CD4-positive, alpha-beta T cell treated with Interleukin-4 for 1 hour (primary cell): ENCODE measurements at regions not wholly inside any gene's neighbourhood (a gene's known extent, or its start where the extent isn't known, plus 50 kb on each side); places are given as distances from the start of the nearest gene placed in this dataset.

Experiments
- DNase-seq, 2 donors: peaks; one replicate each; pipeline ENCODE4 v3.0.0-alpha.2; 2020 to 2022

DNA sequence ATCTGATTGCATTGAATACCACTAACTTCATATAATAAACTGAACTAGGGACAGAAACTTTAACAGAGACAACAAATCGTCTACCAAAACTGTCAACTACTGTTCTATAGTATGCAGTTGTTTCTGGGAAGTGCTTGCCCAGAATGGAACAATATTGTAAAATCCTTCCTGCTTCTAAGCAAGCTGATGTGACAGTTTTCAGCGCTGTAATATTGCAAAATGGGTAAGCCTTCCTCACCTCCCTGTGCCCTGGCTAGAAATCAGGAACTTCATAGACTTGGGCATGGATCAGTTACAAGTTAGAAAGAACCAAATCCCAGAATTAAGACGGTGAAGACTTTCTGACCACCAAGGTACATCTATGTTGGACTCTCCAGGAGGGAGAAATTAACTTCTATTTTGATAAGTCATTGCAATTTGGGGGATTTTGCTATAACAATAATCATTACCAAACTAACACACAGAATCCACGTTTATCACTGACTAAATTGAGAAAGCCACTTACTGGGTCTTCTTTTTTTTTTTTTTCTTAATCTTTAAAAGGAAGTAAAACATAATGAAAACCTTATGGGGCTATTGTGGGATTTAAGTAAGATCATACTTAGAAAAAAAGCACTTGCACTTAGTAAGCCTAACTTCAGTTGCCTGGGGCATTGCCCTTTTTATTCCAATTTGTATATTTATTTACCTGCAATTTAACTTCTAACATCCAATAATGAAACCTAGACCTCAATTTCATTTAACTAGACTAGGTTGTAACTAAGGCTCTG lies 261.5 kb downstream of the TRIB2 start:
- no peak for DNase-seq

DNA sequence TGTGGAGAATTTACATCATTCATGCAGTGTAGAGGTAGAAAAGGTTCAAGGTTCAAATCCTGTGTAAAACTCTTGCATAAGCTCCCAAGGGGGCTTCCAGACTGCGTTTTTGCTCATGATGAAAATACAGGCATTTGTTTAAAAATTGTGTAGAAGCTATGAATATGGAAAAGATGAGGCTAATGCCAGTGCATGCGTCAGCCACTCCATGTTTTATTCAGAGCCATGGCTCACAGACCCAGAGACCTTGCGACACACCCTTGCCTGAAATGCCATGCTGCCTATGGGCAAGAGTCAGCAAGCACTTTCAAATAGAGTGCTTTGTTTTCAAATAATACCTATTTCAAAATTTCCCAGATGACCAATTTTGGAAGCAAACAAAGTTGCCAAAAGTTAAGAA lies 262.3 kb downstream of the TRIB2 start:
- DNase-seq = no peak

DNA sequence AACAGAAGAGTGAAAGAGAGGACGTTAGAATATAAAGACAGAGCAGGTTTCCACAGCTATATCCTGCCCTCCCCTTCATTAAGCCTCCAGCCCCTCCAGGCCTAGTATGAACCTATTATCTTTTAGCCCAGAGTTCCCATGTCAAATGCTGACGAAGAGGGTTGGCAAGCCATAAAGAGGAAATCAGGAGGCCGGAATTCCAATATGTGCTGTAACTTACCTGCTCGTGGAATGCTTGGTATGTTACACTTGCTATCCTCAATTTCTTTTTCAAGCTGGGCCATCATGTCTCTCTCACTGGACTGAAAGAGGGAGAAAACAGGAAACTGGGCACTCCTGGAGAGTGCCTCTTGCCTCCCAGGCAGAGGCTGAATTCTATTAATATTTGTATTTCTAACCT lies 264.1 kb downstream of the TRIB2 start:
- no peak for DNase-seq

DNA sequence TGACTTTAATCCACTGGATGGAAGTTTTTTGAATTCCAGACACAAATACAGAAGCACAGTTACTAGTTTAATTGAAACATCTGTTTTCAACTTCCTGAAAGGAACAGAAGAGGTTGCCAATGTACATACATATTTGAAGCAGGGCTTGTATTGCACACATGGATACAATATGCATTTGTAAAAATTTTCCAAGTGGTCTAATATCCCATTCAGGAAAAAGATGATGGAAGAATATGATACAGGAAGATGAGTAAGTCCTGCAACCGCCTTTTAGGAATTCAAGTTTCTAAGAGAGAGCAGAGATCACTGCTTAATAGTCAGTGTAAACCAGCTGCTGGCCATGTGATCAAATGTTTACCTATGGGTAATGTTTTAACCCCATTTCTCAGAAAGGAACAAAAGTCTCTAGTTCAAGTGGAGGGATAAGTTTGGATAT lies 265.4 kb downstream of the TRIB2 start:
- DNase-seq = no peak

DNA sequence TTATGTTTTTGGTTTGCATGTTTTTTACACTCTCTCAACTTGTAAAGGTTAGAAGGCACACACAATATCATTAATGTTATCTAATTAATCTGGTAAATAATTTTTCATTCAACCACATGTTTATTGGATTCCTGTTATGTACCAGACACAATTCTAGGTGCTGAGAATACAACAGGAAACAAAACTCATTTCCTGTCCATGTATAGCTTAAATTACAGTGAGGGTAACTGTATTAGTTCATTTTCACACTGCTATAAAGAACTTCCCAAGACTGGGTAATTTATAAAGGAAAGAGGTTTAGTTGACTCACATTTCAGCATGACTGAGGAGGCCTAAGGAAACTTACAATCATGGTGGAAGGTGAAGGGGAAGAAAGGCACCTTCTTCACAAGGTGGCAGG lies 270.5 kb downstream of the TRIB2 start:
- no peak for DNase-seq

DNA sequence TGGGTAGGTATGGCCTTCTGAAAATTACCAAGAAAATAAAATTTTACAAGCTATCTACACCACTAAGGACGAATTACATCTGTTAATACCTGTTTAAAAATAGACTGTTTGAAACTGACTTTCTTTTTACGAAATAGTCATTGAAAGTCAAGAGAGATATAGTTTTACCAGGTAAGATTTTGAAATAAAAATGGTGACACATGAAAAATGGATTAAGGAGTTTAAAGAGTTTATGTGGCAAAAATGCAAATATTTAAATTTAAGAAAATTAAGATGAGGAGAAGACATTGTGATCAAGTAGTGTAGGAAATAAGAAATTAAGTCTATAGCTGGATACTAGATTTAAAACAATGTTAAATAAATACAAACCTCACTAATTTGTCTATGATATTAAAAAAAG lies 271.5 kb downstream of the TRIB2 start:
- DNase-seq = no peak

DNA sequence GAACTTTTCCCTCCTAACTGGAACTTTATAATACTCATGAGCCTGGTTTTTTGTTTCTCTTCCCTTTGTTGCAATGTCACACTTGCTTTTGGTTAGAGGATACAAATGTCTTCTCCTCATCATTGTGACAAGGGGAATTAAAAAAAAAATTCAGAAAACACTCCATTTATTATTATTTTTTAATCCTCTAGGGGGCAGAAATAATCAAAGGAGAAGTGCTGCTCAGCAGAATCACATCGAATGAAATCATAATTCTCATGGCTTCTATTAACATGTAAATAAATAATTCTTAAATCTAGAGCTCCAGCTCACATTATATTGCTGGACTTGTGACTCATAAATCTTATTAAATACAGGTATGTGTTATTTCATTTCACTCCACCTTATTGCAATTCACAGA lies 273.8 kb downstream of the TRIB2 start:
- DNase-seq = peak in 1 of 2 donors; percentile 31

DNA sequence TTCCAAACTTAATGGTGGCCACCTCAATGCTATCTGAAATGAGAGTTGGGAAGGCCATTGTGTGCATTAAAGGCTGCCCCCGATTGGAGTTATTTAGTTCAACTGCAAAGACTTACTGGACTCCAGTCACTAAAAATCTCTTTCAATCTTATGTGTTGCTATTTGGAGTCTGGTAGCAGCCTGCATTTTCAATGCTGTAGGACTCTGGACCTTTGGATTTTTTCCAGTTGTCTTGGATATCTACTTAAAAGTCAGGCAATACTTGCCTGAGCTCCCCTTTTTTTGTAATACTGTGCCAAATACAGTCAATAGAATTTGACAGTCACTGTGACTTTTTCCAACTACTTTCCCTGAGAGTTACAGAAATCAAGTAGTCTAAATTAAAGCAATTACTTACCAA lies 281.9 kb downstream of the TRIB2 start:
- DNase-seq = no peak

DNA sequence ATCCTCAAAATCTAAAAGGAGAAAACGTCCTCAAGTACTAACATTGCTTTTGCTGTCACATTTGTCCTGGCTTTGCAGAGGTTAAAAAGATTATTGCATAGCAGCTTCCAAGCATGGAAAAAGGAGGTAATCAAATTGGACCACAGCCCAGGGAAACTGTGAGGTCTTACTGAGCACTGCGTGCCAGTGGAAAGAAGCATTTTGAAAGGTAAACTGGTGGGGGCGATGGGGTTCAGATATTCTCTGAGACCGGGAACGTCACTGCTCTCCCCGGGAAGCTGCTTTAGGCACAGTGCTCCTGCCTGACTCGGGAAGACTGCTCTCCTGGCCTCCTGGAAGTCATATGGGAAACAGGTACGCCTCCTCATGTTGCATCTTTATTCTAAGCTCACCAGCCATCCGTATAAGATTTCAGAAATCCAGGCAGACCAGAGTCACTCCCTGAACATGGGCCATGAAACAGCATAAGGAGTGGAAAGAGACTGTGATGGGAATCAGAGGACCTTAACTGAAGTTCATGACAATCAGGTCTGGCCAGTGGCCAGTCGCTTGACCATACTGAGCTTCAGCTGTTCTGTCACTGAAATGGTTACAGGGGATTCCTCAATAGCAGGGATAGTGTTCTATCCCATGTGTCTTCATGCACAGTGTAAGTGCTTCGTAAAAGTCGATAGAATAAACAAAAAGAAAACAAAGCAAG lies 284.1 kb downstream of the TRIB2 start:
- no peak for DNase-seq

DNA sequence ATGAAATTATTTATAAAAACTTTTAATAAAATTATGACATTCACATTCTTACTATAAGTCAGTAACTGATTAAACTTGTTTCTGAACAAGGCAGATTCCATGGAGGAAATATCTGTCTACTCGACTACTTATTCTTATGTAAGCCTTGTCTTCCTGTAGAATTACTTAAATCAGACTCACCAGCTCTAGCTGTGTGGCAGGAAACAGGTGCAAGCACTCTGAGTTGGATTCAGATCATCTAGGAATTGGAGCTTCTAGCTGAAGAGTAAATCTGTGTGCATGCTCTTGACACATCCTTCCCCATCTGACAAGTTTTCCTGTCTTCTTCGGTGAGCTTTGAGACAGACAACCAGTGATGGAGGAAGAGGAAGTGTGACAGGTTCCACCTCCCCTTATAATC lies 284.7 kb downstream of the TRIB2 start:
- DNase-seq = no peak

DNA sequence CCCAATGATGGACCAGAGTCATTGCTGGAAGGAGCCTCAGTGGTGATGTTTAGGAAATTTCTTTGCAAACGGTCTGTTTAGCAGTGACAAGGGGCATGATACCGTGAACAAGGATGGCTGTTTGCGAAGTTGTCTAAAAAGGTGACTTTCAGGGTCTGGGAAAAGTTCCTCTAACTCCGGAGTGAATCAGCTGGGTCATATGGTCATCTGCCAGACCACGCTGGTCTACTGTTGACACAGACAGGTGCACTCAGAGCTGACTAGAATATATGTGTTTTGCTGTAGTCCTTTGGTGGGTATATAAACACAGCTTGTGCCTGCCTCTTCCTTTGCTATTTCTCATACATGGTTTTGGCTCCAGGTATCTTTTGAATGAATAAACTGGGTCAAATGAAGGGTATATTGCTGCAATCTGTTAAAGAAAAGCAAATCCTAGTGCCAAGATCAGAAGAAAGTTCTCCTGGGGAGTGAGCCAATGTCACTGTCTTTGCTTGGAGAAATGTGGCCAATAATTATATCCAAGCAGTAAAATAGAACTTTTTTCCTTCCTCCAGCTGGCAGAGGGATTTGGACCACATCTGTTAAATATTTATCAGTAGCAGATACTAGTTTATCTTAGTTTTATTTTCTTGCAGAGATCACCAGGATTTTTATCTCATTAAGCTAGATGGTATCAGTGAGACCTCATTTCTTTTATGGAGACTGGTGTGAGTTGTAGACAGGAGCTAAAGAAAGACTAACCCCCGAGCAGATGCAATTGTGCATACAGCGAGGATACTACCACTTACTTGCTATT lies 286.0 kb downstream of the TRIB2 start:
- DNase-seq = no peak

DNA sequence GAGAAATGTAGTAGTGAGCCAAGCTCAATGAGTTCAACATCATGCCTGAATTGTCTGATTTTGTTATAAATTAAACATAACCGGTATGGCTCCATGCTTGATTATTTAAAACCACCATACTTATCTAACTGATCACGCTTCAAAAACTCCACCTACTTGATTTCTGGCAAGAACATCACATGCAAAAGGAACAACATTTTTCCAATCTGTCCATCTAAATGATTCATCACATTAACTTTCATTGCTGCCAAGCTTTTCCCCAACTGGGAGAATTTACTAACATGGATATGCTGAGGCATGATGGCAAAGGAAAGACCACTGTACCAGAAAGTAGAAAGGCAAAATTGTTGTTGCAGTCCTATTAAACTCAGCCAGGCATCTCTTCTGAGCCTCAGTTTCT lies 286.8 kb downstream of the TRIB2 start:
- no peak for DNase-seq

DNA sequence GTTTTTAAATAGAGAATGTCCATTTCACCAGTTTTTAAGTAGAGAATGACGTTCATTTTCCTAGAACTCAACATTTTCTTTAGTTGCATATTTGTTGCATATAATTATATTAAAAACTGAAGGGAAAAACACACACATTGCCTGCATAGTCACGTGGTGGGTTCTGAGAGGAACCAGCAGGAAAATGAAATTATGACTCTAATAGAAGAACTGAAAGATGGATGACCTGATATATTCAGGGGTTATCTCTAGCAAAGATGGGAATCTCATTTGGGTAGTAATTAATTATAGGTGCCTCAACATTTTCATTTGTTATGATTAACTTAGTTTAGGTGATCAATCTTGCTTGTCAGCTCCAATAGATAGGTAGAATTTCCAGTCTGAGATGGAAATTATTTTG lies 288.3 kb downstream of the TRIB2 start:
- DNase-seq = no peak

DNA sequence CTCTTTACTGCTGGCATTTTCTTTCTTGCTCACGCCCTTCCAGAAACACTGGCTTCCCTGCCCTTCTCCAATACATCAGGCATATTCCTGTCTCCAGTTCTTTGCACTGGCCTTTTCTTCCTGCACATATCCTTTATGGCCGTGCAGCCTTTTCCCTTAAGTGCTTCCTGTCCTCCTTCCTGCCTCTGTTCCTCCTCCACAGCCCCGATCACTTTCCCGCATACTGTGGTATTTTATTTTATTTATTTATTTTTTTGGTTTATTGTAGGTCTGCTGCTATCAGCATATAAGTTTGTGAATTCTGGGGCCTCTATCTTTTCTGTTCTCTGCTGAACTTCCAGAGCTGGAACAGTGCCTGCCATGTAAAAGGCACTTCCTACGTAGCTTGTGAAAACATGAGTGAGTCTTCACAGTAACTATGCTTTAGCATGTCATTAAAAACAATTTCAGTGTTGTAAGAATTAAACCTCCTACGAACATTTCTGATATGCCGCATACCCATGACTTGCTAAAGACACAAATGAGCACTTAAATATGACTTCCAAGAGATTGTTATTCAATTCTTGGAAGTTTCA lies 289.1 kb downstream of the TRIB2 start:
- no peak for DNase-seq

DNA sequence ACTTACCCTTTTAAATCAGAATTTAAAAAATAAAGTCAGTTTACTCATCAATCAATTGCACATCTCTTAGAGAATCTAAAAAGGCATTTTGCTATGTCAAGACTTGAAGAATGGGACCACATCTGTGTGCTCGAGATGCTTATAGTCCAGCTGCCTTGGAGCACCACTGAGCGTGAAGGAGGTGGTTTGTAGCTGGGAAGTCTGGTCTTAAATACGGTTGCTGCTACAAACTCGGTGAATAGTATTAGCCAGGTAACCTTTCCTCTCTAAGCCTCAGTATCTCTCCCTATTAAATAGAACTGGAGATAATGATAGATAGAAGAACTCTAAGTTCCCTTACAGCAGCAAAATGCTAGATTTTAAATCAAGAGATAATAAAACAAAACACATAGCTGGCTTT lies 289.7 kb downstream of the TRIB2 start:
- DNase-seq = no peak

DNA sequence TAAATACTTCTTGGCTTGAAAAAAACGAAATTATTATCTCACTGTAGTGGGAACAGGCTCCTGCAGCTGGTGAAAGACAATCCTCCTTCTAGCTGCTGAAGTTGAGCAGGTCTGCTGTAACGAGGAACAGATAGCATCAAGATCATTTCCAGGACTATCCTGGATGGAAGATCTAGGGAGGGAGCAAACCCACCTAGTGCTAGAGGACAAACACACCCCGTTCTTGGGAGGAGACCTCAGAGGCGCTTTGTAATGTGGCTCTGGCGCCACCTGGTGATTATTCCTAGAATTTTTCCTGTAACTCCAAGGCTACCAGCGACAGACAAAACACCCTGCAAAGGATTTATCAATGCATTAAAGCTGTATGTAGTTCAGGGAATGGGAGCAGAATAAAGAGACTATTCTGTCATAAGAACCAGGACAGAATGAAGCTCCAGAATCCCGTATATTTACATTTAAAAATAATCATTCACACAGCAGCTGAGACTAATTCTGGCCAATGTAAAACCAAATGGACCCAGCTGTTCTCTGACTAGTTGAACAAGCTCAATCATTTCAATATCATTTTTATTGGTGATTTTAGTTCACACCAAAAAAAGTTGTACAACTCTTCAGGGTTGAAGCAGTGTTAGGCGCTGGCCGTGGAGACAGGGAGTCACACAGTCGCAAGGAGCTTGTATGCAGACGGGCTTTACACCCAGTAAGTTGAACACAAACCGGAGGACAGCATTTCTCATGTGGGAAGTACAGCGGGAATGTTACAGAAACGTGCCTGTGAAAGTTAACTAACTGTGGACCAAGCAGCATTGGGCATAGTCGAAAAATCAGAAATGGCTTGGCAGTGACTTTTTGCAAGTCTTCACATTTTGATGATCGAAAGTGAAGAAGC lies 290.3 kb downstream of the TRIB2 start:
- DNase-seq = peak; percentile 67 to 75

DNA sequence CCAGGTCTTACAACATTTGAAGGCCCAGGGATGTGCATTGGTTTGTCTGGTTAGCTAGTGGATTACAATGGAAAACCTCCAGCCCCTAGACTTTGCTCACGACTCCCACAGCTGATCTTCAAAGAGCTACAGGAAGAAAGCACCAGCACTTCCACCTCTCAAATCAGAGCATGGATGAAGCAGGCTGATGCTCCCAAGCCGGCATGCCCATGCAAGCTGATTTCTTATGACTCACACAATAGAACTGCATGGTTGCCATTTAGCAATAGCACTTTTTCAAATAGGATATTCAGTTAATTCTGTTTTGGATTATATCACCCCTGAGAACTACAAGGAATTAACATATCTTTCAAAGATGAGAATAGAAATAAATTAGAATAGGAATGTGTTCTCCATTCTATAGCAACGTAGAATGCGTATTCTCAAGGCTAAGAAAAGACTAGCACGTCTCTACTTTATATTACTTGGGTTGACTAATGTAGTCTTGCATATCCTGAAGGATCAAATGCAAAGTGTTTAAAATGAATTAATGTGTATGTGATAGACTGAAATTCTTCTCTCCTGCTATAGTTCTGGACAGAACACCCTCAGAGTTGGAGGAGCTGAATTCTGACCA lies 292.4 kb downstream of the TRIB2 start:
- DNase-seq = no peak

DNA sequence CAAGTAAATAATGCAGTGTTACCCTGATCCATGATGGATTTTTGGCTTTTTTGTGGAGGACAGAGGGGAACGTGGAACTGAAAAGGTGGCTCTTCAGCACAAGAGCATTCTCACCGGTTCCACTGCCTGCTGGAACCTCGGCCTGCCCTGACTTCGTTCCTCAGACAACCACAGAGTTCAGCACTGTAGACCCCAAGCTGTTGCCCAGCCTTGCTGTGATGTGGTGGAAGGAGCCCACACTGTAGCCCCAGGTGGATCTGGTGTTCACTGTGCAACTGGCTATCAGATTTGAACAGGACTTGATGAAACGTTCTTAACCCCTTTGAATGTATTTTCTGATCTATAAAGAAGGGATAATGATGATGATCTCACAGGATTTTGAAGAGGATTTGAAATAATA lies 293.5 kb downstream of the TRIB2 start:
- no peak for DNase-seq

DNA sequence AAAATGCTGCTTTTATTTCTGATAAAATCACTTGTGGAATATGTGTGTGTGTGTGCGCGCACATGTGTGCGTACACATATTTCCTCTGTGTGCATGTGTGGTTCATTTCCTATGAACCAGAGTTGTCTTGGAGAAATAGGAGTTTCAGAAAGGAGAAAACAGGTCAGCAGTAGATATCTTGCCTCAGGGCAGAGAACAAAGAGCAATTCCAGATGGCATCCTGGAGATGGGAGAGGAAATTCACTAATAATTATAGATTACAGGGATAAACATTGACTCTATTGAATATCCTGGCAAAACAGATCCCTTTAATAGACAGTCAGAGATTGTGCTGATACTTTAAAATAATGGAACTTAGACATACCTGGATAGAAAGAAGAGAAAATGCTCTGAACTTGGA lies 298.0 kb downstream of the TRIB2 start:
- DNase-seq = no peak

DNA sequence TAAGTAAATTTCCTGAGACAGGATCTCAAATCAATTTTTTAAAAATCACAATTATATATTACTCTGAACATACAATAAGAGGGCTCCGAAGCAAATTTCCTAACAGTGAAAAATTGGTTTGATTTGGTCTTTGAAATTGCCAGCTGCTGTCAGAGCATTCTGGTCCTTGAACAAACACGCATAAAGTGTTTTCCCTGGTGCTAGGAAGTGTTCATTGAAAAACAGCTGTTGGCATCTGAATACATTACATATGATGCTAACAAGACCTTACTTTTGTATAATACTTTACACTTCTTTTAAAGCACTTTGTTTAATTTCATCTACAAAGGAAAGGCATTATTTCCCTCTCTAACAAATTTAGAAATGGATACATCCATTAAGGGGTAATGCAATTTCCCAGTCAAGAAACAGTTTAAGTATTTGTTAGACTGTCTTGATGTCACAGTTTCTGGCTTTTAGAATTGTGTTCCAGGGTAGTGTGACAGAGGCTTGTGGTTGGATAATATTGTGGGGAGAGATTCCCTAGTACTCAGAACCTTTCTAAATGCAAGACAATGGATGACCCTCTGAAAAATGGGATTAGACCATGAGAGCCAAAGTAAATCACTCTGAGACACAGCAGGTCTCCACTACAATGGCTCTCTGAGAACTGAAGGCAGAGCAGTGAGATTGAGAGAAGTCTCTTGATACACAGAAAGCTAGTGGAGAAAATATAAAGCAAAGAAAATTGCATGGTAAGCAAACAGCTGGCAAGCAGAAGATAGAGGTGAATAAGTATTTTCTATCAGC lies 299.0 kb downstream of the TRIB2 start:
- no peak for DNase-seq

DNA sequence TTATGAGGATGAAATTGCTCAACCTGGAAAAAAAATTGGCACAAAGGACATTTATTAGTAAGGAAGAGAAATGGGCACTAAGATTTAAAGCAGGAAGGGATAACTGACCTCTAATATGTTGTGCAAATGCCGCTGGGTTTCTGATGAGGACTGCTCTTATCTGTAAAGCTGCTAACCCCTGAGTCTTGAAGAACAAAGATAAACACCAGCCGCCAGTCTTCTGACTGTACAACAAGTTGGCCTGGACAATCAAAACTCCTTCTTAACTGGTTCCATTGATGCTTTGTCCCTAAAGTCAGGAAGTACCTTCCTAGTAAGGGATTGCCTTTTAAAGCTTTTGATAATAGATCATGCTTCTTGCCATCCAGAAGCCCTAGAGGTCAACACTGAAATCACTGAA lies 301.8 kb downstream of the TRIB2 start:
- no peak for DNase-seq
